ENCODE measurements at regions not wholly inside any gene's neighbourhood (a gene's known extent, or its start where the extent isn't known, plus 50 kb on each side); places are given as distances from the start of the nearest gene placed in this dataset.
"Not testable (repeated sequence)": the region's sequence is repeated elsewhere in the genome, so short reads cannot be mapped to it uniquely, and the experiment has no call there.

DNA sequence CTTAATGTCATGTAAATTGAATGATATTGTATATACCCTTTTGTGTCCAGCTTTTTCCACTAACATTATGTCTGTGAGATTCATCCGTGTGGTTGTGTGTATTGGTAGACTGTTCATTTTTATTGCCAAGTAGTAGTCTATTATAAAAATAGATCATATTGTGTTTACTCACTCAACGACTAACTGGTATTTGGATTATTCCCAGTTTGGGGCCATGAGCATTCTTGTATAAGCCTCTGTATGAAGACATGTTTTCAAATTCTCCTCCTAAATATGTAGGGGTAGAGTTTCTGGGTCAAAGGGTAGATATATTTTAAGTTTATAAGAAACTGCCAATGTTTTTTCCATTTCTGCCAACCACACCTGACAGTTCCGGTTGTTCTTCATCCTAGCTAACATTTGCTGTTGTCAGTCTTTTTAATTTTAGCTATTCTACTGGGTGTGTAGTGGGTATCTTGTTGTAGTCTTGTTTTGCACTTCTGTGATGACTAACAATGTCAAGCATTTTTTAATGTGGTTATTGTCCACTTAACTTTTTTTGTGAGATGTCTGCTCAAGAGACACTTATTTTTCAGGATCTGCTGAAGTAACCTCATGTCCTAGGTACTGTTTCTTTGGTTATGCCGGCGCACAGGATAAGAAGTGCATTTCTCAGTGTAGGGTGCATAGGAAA, 93.2 kb downstream of the DACT1 start:
- no peak for DNase-seq (ENCODE audit: low read depth)

- peak; percentile 99 for DNase-seq (ENCODE audit: low read depth)
Observed at GRCh38 chr14:58731465-58732293, 93.9 kb downstream of the DACT1 start.

DNA sequence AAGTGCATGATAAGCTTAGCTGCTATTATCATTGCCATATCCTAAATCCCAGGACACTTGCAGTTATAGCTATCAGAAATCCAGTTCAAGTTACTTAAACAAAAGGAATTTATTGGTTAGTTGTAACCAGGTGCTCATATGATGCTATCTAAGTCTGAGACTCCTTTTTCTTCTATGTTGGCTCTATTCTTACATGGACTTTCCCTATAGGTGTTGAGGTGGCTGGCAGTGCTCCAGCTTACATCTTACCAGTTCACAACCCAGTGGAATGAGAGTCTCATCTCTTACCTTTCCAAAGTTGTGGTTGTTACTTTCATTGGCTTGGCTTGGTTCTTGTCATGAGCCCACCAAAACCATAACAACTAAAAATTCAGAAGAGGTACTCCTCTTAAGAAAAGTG, 94.6 kb downstream of the DACT1 start:
- DNase-seq (ENCODE audit: low read depth): no peak

DNA sequence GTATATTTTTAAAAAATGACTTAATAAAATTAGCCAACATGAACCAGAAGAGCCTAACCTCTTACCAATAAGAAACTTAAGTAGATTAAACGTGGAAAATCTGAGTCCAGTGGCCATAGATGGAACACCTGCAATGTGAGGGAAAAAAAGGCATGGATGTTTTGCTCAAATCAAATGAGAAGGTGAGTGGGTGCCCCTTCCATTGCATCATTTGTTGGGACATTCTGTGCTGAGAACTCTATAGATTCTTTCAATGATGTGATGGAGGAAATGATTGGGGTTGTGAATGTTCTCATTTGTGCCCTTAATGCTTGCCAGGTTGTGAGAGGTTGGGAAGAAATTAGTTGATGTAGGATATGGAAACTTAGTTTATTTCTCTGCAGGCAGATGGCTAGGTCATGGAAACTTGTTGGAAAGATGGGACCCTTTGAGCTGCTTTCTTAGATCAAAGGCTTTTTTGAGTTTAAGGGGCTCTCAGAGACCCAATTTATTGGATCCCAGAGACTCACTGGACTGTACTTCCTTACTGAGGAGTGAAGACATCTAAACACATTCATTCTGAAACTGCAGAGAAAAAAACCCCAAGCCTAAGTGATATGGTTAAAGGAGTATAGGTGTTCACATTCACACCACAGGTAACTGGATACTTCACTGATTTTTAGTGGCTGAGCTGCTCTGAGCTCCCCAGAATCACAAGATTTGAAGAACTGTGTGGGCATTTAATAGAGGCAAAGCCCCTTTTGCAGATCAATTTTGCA, 95.9 kb downstream of the DACT1 start:
- DNase-seq (ENCODE audit: low read depth): no peak

GRCh38 chr14:58735596-58735995, 97.8 kb downstream of the DACT1 start:
- DNase-seq (ENCODE audit: low read depth): no peak

DNA sequence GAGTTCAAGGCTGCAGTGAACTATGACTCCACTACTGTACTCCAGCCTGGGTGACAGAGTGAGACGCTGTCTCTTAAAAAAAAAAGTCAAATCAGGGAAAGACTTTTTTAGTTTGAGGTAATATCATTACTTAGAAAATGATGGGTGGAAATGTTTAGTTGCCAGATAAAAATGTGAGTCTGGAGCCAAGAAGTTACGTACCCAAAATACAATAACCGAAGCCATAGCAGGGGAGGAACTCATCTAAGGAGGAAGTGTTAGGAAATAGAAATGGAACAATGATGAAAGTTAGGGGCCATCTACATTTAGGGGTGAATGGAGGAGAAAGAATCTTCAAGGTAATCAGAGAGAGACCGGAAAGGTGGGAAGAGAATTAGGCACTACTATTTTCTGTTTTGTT, 98.8 kb downstream of the DACT1 start:
- DNase-seq (ENCODE audit: low read depth): no peak

- no peak for DNase-seq (ENCODE audit: low read depth)
Observed at GRCh38 chr14:58737511-58737910, 99.7 kb downstream of the DACT1 start.

DNA sequence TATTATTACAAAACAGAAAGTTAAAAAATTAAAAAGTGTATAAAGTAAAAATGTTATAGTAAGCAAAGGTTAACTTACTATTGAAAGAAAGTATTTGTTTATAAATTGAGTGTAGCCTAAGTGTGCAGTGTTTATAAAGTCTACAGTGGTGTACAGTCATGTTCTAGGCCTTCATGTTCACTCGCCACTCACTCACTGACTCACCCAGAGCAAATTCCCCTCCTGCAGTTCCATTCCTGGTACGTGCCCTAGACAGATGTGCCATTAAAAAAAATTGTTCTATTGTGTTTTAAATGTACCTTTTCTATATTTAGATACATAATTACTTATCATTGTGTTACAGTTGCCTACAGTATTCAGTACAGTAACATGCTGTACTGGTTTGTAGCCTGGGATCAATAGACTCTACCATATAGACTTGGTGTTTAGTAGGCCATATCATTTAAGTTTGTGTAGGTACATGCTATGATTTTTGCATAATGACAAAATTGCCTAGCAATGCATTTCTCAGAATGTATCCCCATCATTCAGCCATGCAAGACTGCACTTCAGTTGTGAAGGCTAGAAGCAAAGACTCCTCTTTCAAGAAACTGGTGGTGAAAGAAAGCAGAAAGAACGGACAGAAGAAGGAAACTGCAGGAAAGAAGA, 100.6 kb downstream of the DACT1 start:
- peak; percentile 74 for DNase-seq (ENCODE audit: low read depth)

DNA sequence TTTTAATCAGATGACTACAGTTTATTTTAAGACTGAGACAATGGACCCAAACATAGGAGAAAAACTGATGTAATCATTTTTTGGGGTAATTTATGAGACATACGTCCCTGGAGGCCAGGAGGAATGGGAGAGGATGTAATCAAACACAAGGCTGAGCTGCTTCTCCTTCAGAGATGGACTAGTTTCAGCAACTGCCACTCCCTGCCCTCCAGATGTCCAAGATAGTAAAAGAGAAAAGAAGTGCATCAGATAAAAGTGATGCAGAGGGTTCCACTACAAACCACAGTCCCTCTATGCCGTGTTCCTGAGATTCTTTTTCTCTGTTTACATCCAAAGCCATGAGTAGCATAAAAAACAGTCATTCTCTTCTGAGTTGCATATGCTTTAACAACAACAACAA, 101.1 kb downstream of the DACT1 start:
- no peak for DNase-seq (ENCODE audit: low read depth)

DNA sequence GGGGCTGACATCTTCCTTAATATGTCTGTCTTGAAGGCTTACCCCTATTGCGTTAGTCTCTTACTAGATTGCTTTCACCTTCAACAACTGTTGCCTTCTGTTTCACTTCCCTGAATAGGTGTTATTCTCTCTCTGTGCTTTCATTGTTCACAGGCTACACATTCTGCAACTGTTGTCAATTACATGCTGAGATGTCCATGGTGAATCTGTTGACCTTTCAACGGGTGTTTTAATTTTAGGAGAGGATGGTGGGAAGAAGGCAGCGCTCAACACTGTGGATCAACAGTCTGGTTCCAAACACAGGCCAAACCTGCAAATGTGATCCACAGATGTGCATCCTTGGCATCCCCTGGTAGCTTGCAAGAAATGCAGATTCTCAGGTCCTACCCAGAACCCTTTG, 101.9 kb downstream of the DACT1 start:
- DNase-seq (ENCODE audit: low read depth): no peak

DNA sequence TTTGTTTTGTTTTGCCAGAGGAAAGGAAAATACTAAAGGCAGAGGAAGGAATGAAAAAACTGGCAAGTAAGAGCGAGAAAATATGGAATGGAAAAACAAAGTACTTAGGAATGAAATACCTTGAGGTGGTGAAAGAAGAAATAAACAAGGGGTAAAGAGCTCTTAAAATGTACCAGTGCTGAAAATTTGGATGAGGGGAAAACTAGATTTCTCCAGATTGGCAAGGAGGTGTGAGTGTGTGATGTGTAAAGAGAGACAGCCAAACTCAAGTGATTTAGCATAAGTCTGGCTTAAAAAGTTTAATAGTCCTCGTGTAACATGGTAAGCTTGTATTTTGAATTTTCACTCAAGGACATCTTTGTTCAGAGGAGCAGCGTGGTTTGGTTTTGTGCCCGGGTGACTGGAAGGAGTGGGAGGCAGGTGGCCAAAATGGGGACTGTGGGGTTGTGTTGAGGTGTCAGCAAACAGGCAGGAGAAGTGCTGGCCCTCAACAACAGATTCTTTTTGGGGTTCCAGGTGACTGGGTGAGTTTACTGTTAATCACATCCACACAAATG, 102.7 kb downstream of the DACT1 start:
- DNase-seq (ENCODE audit: low read depth): no peak

- no peak for DNase-seq (ENCODE audit: low read depth)
Observed at GRCh38 chr14:58744801-58745394, 107.1 kb downstream of the DACT1 start.

- no peak for DNase-seq (ENCODE audit: low read depth)
Observed at GRCh38 chr14:58746261-58746660, 108.5 kb downstream of the DACT1 start.

DNA sequence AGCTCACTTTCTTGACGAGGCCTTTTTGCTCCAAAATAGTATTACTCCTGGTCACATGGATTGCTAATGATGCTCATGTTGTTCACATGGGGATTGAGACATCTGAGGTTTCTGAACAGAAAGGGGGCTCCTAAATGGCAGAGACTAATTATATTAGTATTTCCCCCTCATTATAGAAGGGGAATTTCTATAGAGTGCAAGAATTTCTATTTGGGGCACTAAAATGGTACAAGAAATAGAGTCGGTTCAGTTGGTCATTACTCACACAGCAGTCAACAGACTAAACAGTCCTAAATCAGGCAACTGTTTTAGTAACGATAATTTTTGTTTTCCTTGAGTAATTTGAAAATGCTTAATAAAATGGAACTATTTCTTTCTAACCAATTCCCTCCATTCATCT, 108.9 kb downstream of the DACT1 start:
- no peak for DNase-seq (ENCODE audit: low read depth)

- DNase-seq (ENCODE audit: low read depth): peak; percentile 91
Observed at GRCh38 chr14:58747181-58747580, 109.4 kb downstream of the DACT1 start.

DNA sequence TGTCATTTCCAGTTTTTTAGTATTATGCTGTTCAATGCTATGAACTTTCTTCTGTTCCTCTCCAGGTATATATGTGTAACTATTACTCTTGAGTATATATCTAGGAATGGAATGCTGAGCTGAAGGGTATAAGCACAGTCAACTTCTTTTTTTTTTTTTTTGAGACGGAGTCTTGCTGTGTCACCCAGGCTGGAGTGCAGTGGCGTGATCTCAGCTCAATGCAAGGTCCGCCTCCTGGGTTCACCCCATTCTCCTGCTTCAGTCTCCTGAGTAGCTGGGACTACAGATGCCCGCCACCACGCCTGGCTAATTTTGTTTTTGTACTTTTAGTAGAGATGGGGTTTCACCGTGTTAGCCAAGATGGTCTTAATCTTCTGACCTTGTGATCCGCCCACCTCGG, 110.5 kb downstream of the DACT1 start:
- DNase-seq (ENCODE audit: low read depth): not testable (repeated sequence)

DNA sequence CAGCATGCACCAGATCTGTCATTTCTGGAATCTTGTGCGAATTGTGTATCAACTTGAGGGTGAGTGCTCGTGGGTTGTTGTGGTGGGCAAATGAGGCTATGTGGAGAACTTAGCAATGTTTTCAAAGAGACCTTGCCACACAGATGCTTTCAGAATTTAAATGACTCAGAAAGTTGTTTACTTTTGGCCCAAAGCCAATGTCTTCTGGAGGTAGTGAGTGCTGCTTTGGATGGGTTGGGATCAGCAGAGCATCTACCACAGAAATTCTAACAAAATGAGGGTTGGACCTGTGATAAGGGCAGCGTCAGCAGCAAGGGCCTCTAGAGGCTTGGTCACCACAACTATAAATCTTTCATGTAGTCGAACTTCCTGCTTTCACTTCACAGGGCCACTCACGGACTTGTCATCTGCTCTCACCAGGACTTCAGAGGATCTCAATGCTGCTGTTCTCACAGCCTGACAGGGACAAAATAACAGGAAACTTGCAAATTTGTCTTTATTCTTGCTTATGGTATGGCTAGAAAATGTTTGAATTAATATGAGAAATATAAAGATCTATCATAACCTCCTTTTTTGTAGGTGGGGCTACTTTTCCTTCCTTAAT, 111.4 kb downstream of the DACT1 start:
- DNase-seq (ENCODE audit: low read depth): no peak

GRCh38 chr14:58750321-58751269, 112.8 kb downstream of the DACT1 start:
- no peak for DNase-seq (ENCODE audit: low read depth)

DNA sequence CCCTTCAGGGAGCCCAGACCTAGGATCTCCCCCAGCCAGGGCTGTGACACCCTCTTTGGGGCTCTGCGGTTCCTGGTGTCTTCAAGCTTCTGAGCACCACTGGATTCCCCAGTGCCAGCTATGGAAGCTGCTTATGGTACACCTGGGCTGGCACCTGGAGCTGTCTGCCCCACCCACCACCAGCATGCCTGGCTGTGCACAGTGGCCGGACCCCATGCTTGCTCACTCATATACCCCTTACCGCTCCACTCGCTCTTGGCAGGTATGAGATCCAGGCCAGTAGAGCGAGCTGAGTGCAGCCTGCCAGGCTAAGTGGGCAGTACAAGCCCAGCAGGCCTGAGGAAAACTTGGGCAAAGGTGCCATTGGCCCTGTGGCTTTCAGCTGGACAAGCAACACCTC, 114.0 kb downstream of the DACT1 start:
- no peak for DNase-seq (ENCODE audit: low read depth)

DNA sequence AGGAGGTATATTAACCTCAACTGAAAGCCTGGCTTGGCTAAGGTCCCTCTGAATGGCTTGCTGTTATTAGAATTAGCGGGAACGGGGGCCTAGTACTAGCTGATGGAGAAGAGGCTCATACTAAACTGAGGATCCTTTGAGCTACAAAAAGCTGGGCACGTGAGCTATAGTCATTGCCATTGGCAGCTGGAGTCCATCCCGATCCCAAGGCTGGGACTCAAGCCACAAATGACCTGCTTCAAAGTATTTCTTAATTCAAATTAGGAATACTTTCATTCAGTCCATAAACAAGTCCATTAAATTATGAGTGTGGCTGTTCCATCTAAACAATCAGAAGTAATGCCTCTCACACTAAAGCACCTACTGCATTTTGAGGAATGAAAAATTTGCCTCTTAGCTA, 114.5 kb downstream of the DACT1 start:
- no peak for DNase-seq (ENCODE audit: low read depth)
